ENCODE measurements at regions not wholly inside any gene's neighbourhood (a gene's known extent, or its start where the extent isn't known, plus 50 kb on each side); places are given as distances from the start of the nearest gene placed in this dataset.

GRCh38 chr12:89083491-89083890 is 268.8 kb downstream of the DUSP6 start:
- Histone ChIP-seq H3K27me3 (ENCODE audit: control insufficient read depth, insufficient read depth, low read length) (no peaks in the 10 kb centered on the region), H3K9me3 (ENCODE audit: control insufficient read depth, insufficient read depth, low read depth, low read length) (peaks cover under 1% of the 10 kb centered on the region; the same call in 1 of the 2 replicates), H3K4me3 (ENCODE audit: low read depth, low read length) (no peak overlapping the region), H3K36me3 (ENCODE audit: control insufficient read depth, insufficient read depth, low read length) (no peaks in the 10 kb centered on the region; the same call in 1 of the 2 replicates), H3K4me1 (ENCODE audit: control insufficient read depth, insufficient read depth, low read length) (peaks cover 54% of the 10 kb centered on the region), H3K27ac (ENCODE audit: low read depth, low read length) (no peak overlapping the region), H3K9ac (ENCODE audit: low read length) (no peak overlapping the region)

- Histone ChIP-seq H3K9me3 (ENCODE audit: control insufficient read depth, insufficient read depth, low read depth, low read length) (no peaks in the 10 kb centered on the region), H3K36me3 (ENCODE audit: control insufficient read depth, insufficient read depth, low read length) (no peaks in the 10 kb centered on the region), H3K9ac (ENCODE audit: low read length) (no peak overlapping the region), H3K4me1 (ENCODE audit: control insufficient read depth, insufficient read depth, low read length) (peaks cover 42% of the 10 kb centered on the region), H3K4me3 (ENCODE audit: low read depth, low read length) (no peak overlapping the region), H3K27me3 (ENCODE audit: control insufficient read depth, insufficient read depth, low read length) (no peaks in the 10 kb centered on the region), H3K27ac (ENCODE audit: low read depth, low read length) (no peak overlapping the region)
Measured at GRCh38 chr12:89082370-89082753, 269.9 kb downstream of the DUSP6 start.

GRCh38 chr12:89081719-89082369 is 270.5 kb downstream of the DUSP6 start:
- H3K27ac ChIP-seq (ENCODE audit: low read depth, low read length), result no peak overlapping the region
- no peaks in the 10 kb centered on the region for H3K9me3 ChIP-seq (ENCODE audit: control insufficient read depth, insufficient read depth, low read depth, low read length)
- peaks cover 37% of the 10 kb centered on the region for H3K4me1 ChIP-seq (ENCODE audit: control insufficient read depth, insufficient read depth, low read length)
- no peaks in the 10 kb centered on the region for H3K36me3 ChIP-seq (ENCODE audit: control insufficient read depth, insufficient read depth, low read length)
- H3K9ac ChIP-seq (ENCODE audit: low read length), result no peak overlapping the region
- no peak overlapping the region for H3K4me3 ChIP-seq (ENCODE audit: low read depth, low read length)
- no peaks in the 10 kb centered on the region for H3K27me3 ChIP-seq (ENCODE audit: control insufficient read depth, insufficient read depth, low read length)

GRCh38 chr12:89080793-89081465 is 271.4 kb downstream of the DUSP6 start:
- H3K4me3 ChIP-seq (ENCODE audit: low read depth, low read length), result no peak overlapping the region
- no peak overlapping the region for H3K27ac ChIP-seq (ENCODE audit: low read depth, low read length)
- no peak overlapping the region for H3K9ac ChIP-seq (ENCODE audit: low read length)
- no peaks in the 10 kb centered on the region for H3K36me3 ChIP-seq (ENCODE audit: control insufficient read depth, insufficient read depth, low read length)
- no peaks in the 10 kb centered on the region for H3K9me3 ChIP-seq (ENCODE audit: control insufficient read depth, insufficient read depth, low read depth, low read length)
- no peaks in the 10 kb centered on the region for H3K27me3 ChIP-seq (ENCODE audit: control insufficient read depth, insufficient read depth, low read length)
- peaks cover 31% of the 10 kb centered on the region for H3K4me1 ChIP-seq (ENCODE audit: control insufficient read depth, insufficient read depth, low read length)

- Histone ChIP-seq H3K36me3 (ENCODE audit: control insufficient read depth, insufficient read depth, low read length) (no peaks in the 10 kb centered on the region), H3K9me3 (ENCODE audit: control insufficient read depth, insufficient read depth, low read depth, low read length) (no peaks in the 10 kb centered on the region), H3K27ac (ENCODE audit: low read depth, low read length) (no peak overlapping the region), H3K27me3 (ENCODE audit: control insufficient read depth, insufficient read depth, low read length) (no peaks in the 10 kb centered on the region), H3K4me1 (ENCODE audit: control insufficient read depth, insufficient read depth, low read length) (peaks cover 14% of the 10 kb centered on the region), H3K4me3 (ENCODE audit: low read depth, low read length) (no peak overlapping the region), H3K9ac (ENCODE audit: low read length) (no peak overlapping the region)
Measured at GRCh38 chr12:89075880-89076540, 276.3 kb downstream of the DUSP6 start.

- H3K36me3 ChIP-seq (ENCODE audit: control insufficient read depth, insufficient read depth, low read length), result no peaks in the 10 kb centered on the region
- no peaks in the 10 kb centered on the region for H3K27me3 ChIP-seq (ENCODE audit: control insufficient read depth, insufficient read depth, low read length)
- H3K4me1 ChIP-seq (ENCODE audit: control insufficient read depth, insufficient read depth, low read length), result peaks cover 11% of the 10 kb centered on the region
- H3K27ac ChIP-seq (ENCODE audit: low read depth, low read length), result no peak overlapping the region
- no peak overlapping the region for H3K9ac ChIP-seq (ENCODE audit: low read length)
- H3K9me3 ChIP-seq (ENCODE audit: control insufficient read depth, insufficient read depth, low read depth, low read length), result no peaks in the 10 kb centered on the region
- no peak overlapping the region for H3K4me3 ChIP-seq (ENCODE audit: low read depth, low read length)
Measured at GRCh38 chr12:89073659-89074058, 278.6 kb downstream of the DUSP6 start.

- peaks cover 11% of the 10 kb centered on the region for H3K4me1 ChIP-seq (ENCODE audit: control insufficient read depth, insufficient read depth, low read length)
- no peaks in the 10 kb centered on the region for H3K9me3 ChIP-seq (ENCODE audit: control insufficient read depth, insufficient read depth, low read depth, low read length)
- no peaks in the 10 kb centered on the region for H3K27me3 ChIP-seq (ENCODE audit: control insufficient read depth, insufficient read depth, low read length)
- no peak overlapping the region for H3K9ac ChIP-seq (ENCODE audit: low read length)
- H3K4me3 ChIP-seq (ENCODE audit: low read depth, low read length), result no peak overlapping the region
- H3K27ac ChIP-seq (ENCODE audit: low read depth, low read length), result no peak overlapping the region
- no peaks in the 10 kb centered on the region for H3K36me3 ChIP-seq (ENCODE audit: control insufficient read depth, insufficient read depth, low read length)
Measured at GRCh38 chr12:89073027-89073398, 279.3 kb downstream of the DUSP6 start.

GRCh38 chr12:89072294-89073026 is 279.8 kb downstream of the DUSP6 start:
- no peak overlapping the region for H3K4me3 ChIP-seq (ENCODE audit: low read depth, low read length)
- H3K36me3 ChIP-seq (ENCODE audit: control insufficient read depth, insufficient read depth, low read length), result no peaks in the 10 kb centered on the region
- H3K4me1 ChIP-seq (ENCODE audit: control insufficient read depth, insufficient read depth, low read length), result peaks cover 11% of the 10 kb centered on the region
- no peak overlapping the region for H3K27ac ChIP-seq (ENCODE audit: low read depth, low read length)
- H3K9me3 ChIP-seq (ENCODE audit: control insufficient read depth, insufficient read depth, low read depth, low read length), result no peaks in the 10 kb centered on the region
- no peaks in the 10 kb centered on the region for H3K27me3 ChIP-seq (ENCODE audit: control insufficient read depth, insufficient read depth, low read length)
- no peak overlapping the region for H3K9ac ChIP-seq (ENCODE audit: low read length)

- Histone ChIP-seq H3K36me3 (ENCODE audit: control insufficient read depth, insufficient read depth, low read length) (no peaks in the 10 kb centered on the region), H3K4me1 (ENCODE audit: control insufficient read depth, insufficient read depth, low read length) (peaks cover 11% of the 10 kb centered on the region)
Measured at GRCh38 chr12:89070603-89071002, 281.7 kb downstream of the DUSP6 start.

GRCh38 chr12:89069431-89069830 is 282.9 kb downstream of the DUSP6 start:
- no peak overlapping the region for H3K4me3 ChIP-seq (ENCODE audit: low read depth, low read length)
- no peaks in the 10 kb centered on the region for H3K27me3 ChIP-seq (ENCODE audit: control insufficient read depth, insufficient read depth, low read length)
- H3K4me1 ChIP-seq (ENCODE audit: control insufficient read depth, insufficient read depth, low read length), result peaks cover 11% of the 10 kb centered on the region
- no peaks in the 10 kb centered on the region for H3K9me3 ChIP-seq (ENCODE audit: control insufficient read depth, insufficient read depth, low read depth, low read length)
- no peak overlapping the region for H3K27ac ChIP-seq (ENCODE audit: low read depth, low read length)
- no peaks in the 10 kb centered on the region for H3K36me3 ChIP-seq (ENCODE audit: control insufficient read depth, insufficient read depth, low read length)
- H3K9ac ChIP-seq (ENCODE audit: low read length), result no peak overlapping the region

More at GRCh38 chr12:89070603-89071002, 281.7 kb downstream of the DUSP6 start:
- no peaks in the 10 kb centered on the region for H3K27me3 ChIP-seq (ENCODE audit: control insufficient read depth, insufficient read depth, low read length)
- no peak overlapping the region for H3K4me3 ChIP-seq (ENCODE audit: low read depth, low read length)
- no peak overlapping the region for H3K27ac ChIP-seq (ENCODE audit: low read depth, low read length)
- H3K9me3 ChIP-seq (ENCODE audit: control insufficient read depth, insufficient read depth, low read depth, low read length), result no peaks in the 10 kb centered on the region
- H3K9ac ChIP-seq (ENCODE audit: low read length), result no peak overlapping the region
